ENCODE measurements at regions not wholly inside any gene's neighbourhood (a gene's known extent, or its start where the extent isn't known, plus 50 kb on each side); places are given as distances from the start of the nearest gene placed in this dataset.

DNA sequence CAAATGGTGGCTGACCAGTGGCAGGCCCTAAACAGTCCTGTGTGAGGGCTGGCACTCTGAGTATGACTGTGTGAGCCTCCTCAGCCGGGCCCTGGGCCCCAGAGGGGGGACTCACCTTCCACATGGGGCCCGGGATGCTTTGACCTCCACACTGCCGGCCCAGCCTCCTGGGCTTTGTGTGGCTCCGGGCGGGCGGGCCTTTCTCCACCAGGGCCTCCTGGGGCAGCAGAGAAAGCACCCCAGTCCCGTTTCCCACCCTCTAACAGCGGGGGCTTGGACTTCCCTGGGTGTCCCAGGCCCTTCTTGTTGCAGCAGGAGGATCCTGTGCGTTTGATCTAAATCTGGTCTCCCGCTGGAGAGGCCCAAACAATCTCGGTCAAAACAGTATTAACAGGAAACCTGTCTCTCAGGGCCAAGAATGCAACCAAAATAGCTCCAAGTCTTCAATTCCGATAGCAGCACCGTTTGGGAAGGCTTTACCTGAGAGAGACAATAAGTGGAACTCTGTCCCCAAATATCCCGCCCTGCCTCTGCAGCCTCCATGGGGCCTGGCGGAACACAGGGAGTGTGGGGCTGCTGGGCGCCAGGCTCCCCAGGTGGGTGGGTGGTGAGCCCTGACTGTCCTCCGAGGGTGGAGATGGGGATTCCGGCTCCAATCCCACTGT is 104.8 kb upstream of the ZNF32 start:
- in situ Hi-C loops (cut with MboI; ENCODE audit: low pct_ligation_motif_present in 1 of 4, low pct_unique_long_range_greater_than_20kb in 1 of 4, low sequenced_read_pairs in 3 of 4): no loop called here
- Histone ChIP-seq H3K4me1 (no peaks in the 10 kb centered on the region), H3K27me3 (no peaks in the 10 kb centered on the region), H3K9me3 (no peaks in the 10 kb centered on the region), H3K27ac (no peak overlapping the region), H3K4me3 (no peak overlapping the region), H3K36me3 (no peaks in the 10 kb centered on the region)
- TF ChIP-seq POLR2A (IDR thresholded peaks at IDR 0.05) (no peak), POLR2AphosphoS5 (IDR thresholded peaks at IDR 0.05) (no peak), CTCF (IDR thresholded peaks at IDR 0.05) (no peak), EP300 (IDR thresholded peaks at IDR 0.05; ENCODE audit: low read depth) (no peak)
- DNase-seq: no peak
- intact Hi-C loops (cut with DNase I; ENCODE audit: low total_unique reads): no loop called here
- 83% methylated on average over 10 of the region's 18 CpGs; no CpG with 5 or more reads in 1 of the 2 donors for WGBS, 2 donors (ENCODE audit: low coverage in 1 of 2)

DNA sequence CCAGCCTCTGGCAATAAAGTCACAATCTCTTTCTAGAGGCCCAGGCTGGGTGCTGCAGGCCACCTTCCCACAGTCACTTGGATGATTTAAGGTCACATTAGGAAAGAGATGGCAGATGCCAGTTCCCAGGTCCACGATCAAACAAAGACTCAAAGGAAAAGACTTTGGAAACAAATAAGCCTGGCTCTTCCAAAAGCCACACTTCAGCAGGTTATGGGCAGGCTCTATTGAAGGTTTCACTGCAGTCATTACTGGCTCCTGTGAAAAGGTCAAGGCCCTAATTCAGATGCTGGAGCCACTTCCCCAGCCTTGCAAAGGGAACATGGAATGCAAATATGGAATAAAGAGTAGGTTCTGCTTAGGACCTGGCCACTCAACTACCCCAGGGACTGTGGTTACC is 104.0 kb upstream of the ZNF32 start:
- TF ChIP-seq CTCF (IDR thresholded peaks at IDR 0.05): no peak
- DNase-seq: no peak
- Histone ChIP-seq H3K27me3 (no peaks in the 10 kb centered on the region), H3K4me3 (no peak overlapping the region), H3K9me3 (no peaks in the 10 kb centered on the region), H3K36me3 (no peaks in the 10 kb centered on the region), H3K4me1 (no peaks in the 10 kb centered on the region), H3K27ac (no peak overlapping the region)
- WGBS, 2 donors (ENCODE audit: low coverage in 1 of 2): 84% methylated on average over 1 of the region's 1 CpG; no CpG with 5 or more reads in 1 of the 2 donors
- in situ Hi-C loops (cut with MboI; ENCODE audit: low pct_ligation_motif_present in 1 of 4, low pct_unique_long_range_greater_than_20kb in 1 of 4, low sequenced_read_pairs in 3 of 4) (no loop called here), intact Hi-C loops (cut with DNase I; ENCODE audit: low total_unique reads) (no loop called here)

GRCh38 chr10:43751646-43752045 is 103.0 kb upstream of the ZNF32 start:
- intact Hi-C loops (cut with DNase I; ENCODE audit: low total_unique reads) (no loop called here), in situ Hi-C loops (cut with MboI; ENCODE audit: low pct_ligation_motif_present in 1 of 4, low pct_unique_long_range_greater_than_20kb in 1 of 4, low sequenced_read_pairs in 3 of 4) (no loop called here)
- Histone ChIP-seq H3K27me3 (no peaks in the 10 kb centered on the region), H3K36me3 (no peaks in the 10 kb centered on the region), H3K4me1 (no peaks in the 10 kb centered on the region), H3K4me3 (no peak overlapping the region), H3K27ac (no peak overlapping the region), H3K9me3 (no peaks in the 10 kb centered on the region)
- TF ChIP-seq EP300 (IDR thresholded peaks at IDR 0.05; ENCODE audit: low read depth): no peak
- no peak for TF ChIP-seq POLR2A (IDR thresholded peaks at IDR 0.05)
- no peak for TF ChIP-seq CTCF (IDR thresholded peaks at IDR 0.05)
- no peak for TF ChIP-seq POLR2AphosphoS5 (IDR thresholded peaks at IDR 0.05)
- DNase-seq: no peak
- WGBS, 2 donors (ENCODE audit: low coverage in 1 of 2): 79% methylated on average over 5 of the region's 5 CpGs; no CpG with 5 or more reads in 1 of the 2 donors

DNA sequence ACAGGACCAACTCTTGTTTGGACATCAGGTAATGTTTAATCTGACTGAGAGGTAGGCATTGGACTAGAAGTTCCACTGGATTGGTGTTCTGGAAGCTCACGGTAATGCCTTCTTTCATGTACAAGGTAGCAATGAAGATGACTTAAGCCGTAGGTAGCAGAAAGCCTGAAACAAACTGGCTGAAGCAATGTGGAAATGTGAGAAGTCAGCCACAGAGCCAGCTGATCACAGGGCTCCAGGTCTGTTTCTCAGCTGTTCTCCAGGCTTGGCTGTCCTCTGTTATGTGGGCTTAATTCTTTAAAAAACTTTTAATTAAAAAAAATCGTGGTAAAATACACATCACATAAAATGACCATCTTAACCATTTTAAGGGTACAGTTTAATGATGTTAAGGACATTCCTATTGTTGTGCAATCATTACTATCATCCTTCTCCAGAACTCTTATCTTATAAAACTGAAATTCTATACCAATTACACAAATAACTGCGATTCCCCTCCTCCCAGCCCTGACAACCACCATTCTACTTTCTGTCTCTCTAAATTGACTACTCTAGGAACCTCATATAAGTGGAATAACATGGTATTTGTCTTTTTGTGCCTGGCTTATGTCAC is 101.4 kb upstream of the ZNF32 start:
- no peak for TF ChIP-seq POLR2A (IDR thresholded peaks at IDR 0.05)
- no peak for TF ChIP-seq EP300 (IDR thresholded peaks at IDR 0.05; ENCODE audit: low read depth)
- TF ChIP-seq CTCF (IDR thresholded peaks at IDR 0.05): no peak
- no peak for TF ChIP-seq POLR2AphosphoS5 (IDR thresholded peaks at IDR 0.05)
- Histone ChIP-seq H3K4me1 (no peaks in the 10 kb centered on the region), H3K27me3 (no peaks in the 10 kb centered on the region), H3K4me3 (no peak overlapping the region), H3K36me3 (no peaks in the 10 kb centered on the region), H3K27ac (no peak overlapping the region), H3K9me3 (no peaks in the 10 kb centered on the region)
- intact Hi-C loops (cut with DNase I; ENCODE audit: low total_unique reads): no loop called here
- in situ Hi-C loops (cut with MboI; ENCODE audit: low pct_ligation_motif_present in 1 of 4, low pct_unique_long_range_greater_than_20kb in 1 of 4, low sequenced_read_pairs in 3 of 4): no loop called here
- no peak for DNase-seq
- 65 to 77% methylated on average over 2 to 4 of the region's 4 CpGs for WGBS, 2 donors (ENCODE audit: low coverage in 1 of 2)

Data from transverse colon (tissue), 4 donors.